Thyroid gland (tissue), 4 donors: ENCODE measurements at regions not wholly inside any gene's neighbourhood (a gene's known extent, or its start where the extent isn't known, plus 50 kb on each side); places are given as distances from the start of the nearest gene placed in this dataset.
A peak's percentile ranks its signal among the peaks of the same experiment; 100 is the strongest.

ENCODE experiments used
- DNase-seq, 2 donors: peaks; one replicate each; pipeline ENCODE4 v3.0.0-alpha.2; 2019
- H3K27ac ChIP-seq, 3 donors: fragments of 200-600 bp; sonication (generic); 1 replicate in 2 of 3; 2 replicates in 1 of 3; pipeline ENCODE4 v1.5.1; 2016 to 2019; ENCODE audit warnings: mild to moderate bottlenecking in 1 of 3, moderate library complexity in 1 of 3
- H3K27me3 ChIP-seq: fragments of 200-600 bp; sonication (generic); one replicate; pipeline ENCODE4 v1.5.1; 2019
- H3K36me3 ChIP-seq, 2 donors: fragments of 200-600 bp; sonication (generic); one replicate each; pipeline ENCODE4 v1.5.1; 2016 to 2019
- H3K4me1 ChIP-seq, 2 donors: fragments of 200-600 bp; sonication (generic); one replicate each; pipeline ENCODE4 v1.5.1; 2017 to 2019
- H3K4me3 ChIP-seq, 3 donors: fragments of 200-600 bp; sonication (generic); replicated peaks in 1 of 3; 1 replicate in 2 of 3; 2 replicates in 1 of 3; pipeline ENCODE4 v1.5.1; 2016; ENCODE audit warnings: mild to moderate bottlenecking in 1 of 3
- H3K9me3 ChIP-seq: fragments of 200-600 bp; sonication (generic); one replicate; pipeline ENCODE4 v1.5.1; 2017
- CTCF ChIP-seq, 6 experiments: fragments of 200-600 bp in 3 of 6; fragments of 450-650 bp in 3 of 6; sonication (generic) in 3 of 6; IDR thresholded peaks; one replicate each; pipeline ENCODE4 v1.5.1; 2016 to 2019; ENCODE audit warnings: antibody characterized with exemption in 6 of 6, mild to moderate bottlenecking in 2 of 6, inconsistent platforms in 1 of 6, moderate library complexity in 1 of 6
- POLR2A ChIP-seq, 2 donors: fragments of 450-650 bp; IDR thresholded peaks; one replicate each; pipeline ENCODE4 v1.6.1; 2017; ENCODE audit warnings: antibody characterized with exemption in 2 of 2, mild to moderate bottlenecking in 2 of 2, moderate library complexity in 1 of 2
- WGBS, 2 donors: methylation state at CpG; one replicate each; pipeline ENCODE4 v1.1.5; 2017; 5-methylcytosine and 5-hydroxymethylcytosine counted together
- intact Hi-C: fragments of 100-400 bp; cut with DNase I; formaldehyde crosslinking; loops from one replicate; pipeline ENCODE4 v1.15.1; 2023

GRCh38 chr3:59566481-59566975, 516.7 kb upstream of the CFAP20DC start:
- no peak for TF ChIP-seq CTCF (IDR thresholded peaks at IDR 0.05)
- no peak for TF ChIP-seq POLR2A (IDR thresholded peaks at IDR 0.05)
- WGBS, 2 donors, result 85 to 90% methylated on average over 6 of the region's 6 CpGs
- no peak overlapping the region for H3K27ac ChIP-seq

GRCh38 chr3:59565125-59565524, 515.3 kb upstream of the CFAP20DC start:
- H3K4me1 ChIP-seq, result no peaks in the 10 kb centered on the region
- no peaks in the 10 kb centered on the region for H3K9me3 ChIP-seq
- intact Hi-C loops, result no loop called here
- DNase-seq, result no peak
- TF ChIP-seq POLR2A (IDR thresholded peaks at IDR 0.05) (no peak), CTCF (IDR thresholded peaks at IDR 0.05) (no peak)
- 89 to 93% methylated on average over 2 of the region's 2 CpGs for WGBS, 2 donors
- no peaks in the 10 kb centered on the region for H3K36me3 ChIP-seq
- H3K27me3 ChIP-seq, result no peaks in the 10 kb centered on the region
- H3K27ac ChIP-seq, result no peak overlapping the region
- H3K4me3 ChIP-seq, result no peak overlapping the region

More at GRCh38 chr3:59566481-59566975, 516.7 kb upstream of the CFAP20DC start:
- H3K36me3 ChIP-seq, result no peaks in the 10 kb centered on the region
- no peak for DNase-seq
- no peaks in the 10 kb centered on the region for H3K27me3 ChIP-seq
- H3K9me3 ChIP-seq, result no peaks in the 10 kb centered on the region
- H3K4me1 ChIP-seq, result no peaks in the 10 kb centered on the region
- no peak overlapping the region for H3K4me3 ChIP-seq
- intact Hi-C loops, result no loop called here

- no peaks in the 10 kb centered on the region for H3K36me3 ChIP-seq
- H3K4me1 ChIP-seq, result no peaks in the 10 kb centered on the region
- no peak overlapping the region for H3K4me3 ChIP-seq
- DNase-seq, result no peak
- H3K9me3 ChIP-seq, result no peaks in the 10 kb centered on the region
- 94 to 100% methylated on average over 1 of the region's 1 CpG for WGBS, 2 donors
- TF ChIP-seq POLR2A (IDR thresholded peaks at IDR 0.05) (no peak), CTCF (IDR thresholded peaks at IDR 0.05) (no peak)
- H3K27ac ChIP-seq, result no peak overlapping the region
- intact Hi-C loops, result no loop called here
- H3K27me3 ChIP-seq, result no peaks in the 10 kb centered on the region
These were observed 514.1 kb upstream of the CFAP20DC start for GRCh38 chr3:59563966-59564365.

- intact Hi-C loops, result no loop called here
- TF ChIP-seq POLR2A (IDR thresholded peaks at IDR 0.05) (no peak), CTCF (IDR thresholded peaks at IDR 0.05) (no peak)
These were observed 513.3 kb upstream of the CFAP20DC start for GRCh38 chr3:59563072-59563605.

GRCh38 chr3:59559721-59560435, 510.1 kb upstream of the CFAP20DC start:
- no peaks in the 10 kb centered on the region for H3K27me3 ChIP-seq
- no peak for DNase-seq
- no peaks in the 10 kb centered on the region for H3K9me3 ChIP-seq
- intact Hi-C loops, result no loop called here
- TF ChIP-seq CTCF (IDR thresholded peaks at IDR 0.05) (no peak), POLR2A (IDR thresholded peaks at IDR 0.05) (no peak)
- WGBS, 2 donors, result 75 to 88% methylated on average over 4 of the region's 4 CpGs
- no peak overlapping the region for H3K27ac ChIP-seq
- H3K4me1 ChIP-seq, result no peaks in the 10 kb centered on the region
- H3K4me3 ChIP-seq, result no peak overlapping the region
- H3K36me3 ChIP-seq, result no peaks in the 10 kb centered on the region

More at GRCh38 chr3:59563072-59563605, 513.3 kb upstream of the CFAP20DC start:
- H3K4me3 ChIP-seq, result no peak overlapping the region
- peak; percentile 51 to 61 for DNase-seq
- H3K36me3 ChIP-seq, result no peaks in the 10 kb centered on the region
- no peaks in the 10 kb centered on the region for H3K4me1 ChIP-seq
- H3K27me3 ChIP-seq, result no peaks in the 10 kb centered on the region
- H3K9me3 ChIP-seq, result no peaks in the 10 kb centered on the region
- WGBS, 2 donors, result 53 to 64% methylated on average over 4 of the region's 4 CpGs
- no peak overlapping the region for H3K27ac ChIP-seq
